H1 (cell line): ENCODE measurements at regions not wholly inside any gene's neighbourhood (a gene's known extent, or its start where the extent isn't known, plus 50 kb on each side); places are given as distances from the start of the nearest gene placed in this dataset.

Experiments used
- CTCF ChIA-PET: fragments of 300-600 bp; sonication (Branson Sonifier 250); formaldehyde crosslinking; loops from one replicate; lab custom pipeline; 2021; ENCODE audit not compliant: partially characterized antibody; lab: Charles Lee
- POLR2A ChIA-PET: fragments of 300-600 bp; sonication (Branson Sonifier 250); formaldehyde crosslinking; loops from one replicate; lab custom pipeline; 2021; ENCODE audit warnings: inconsistent platforms; ENCODE audit not compliant: partially characterized antibody; lab: Charles Lee
- DNase-seq, 2 experiments: peaks; one replicate each; pipeline versions ENCODE4 v3.0.0 to v3.0.0-alpha.2; 2010 to 2022; ENCODE audit warnings: low spot score in 2 of 2, low read depth in 1 of 2, mixed read lengths in 1 of 2
- FAIRE-seq: peaks from 2 replicates; lab custom pipeline; 2011; peaks lifted over from hg19 to GRCh38; lab: Jason Lieb, UNC
- H2AFZ ChIP-seq: 2 replicates; pipeline ENCODE4 v1.8.1; 2012; ENCODE audit warnings: low read length, inconsistent platforms
- H2AK5ac ChIP-seq: 2 replicates; pipeline ENCODE4 v1.6.1; 2013; ENCODE audit warnings: low read depth, low read length
- H2BK120ac ChIP-seq: replicated peaks from 2 replicates; pipeline ENCODE3; 2013; ENCODE audit warnings: low read depth, low read length, inconsistent platforms
- H2BK12ac ChIP-seq: 2 replicates; pipeline ENCODE4 v1.6.1; 2013; ENCODE audit warnings: low read depth, low read length
- H2BK15ac ChIP-seq: 2 replicates; pipeline ENCODE4 v1.6.1; 2013; ENCODE audit warnings: low read length
- H2BK20ac ChIP-seq: 2 replicates; pipeline ENCODE4 v1.6.1; 2013; ENCODE audit warnings: low read length
- H2BK5ac ChIP-seq: 2 replicates; pipeline ENCODE4 v1.6.1; 2013; ENCODE audit warnings: low read depth, low read length
- H3K14ac ChIP-seq: 2 replicates; pipeline ENCODE4 v1.6.1; 2013; ENCODE audit warnings: inconsistent platforms; ENCODE audit not compliant: insufficient read length
- H3K18ac ChIP-seq: 2 replicates; pipeline ENCODE4 v1.6.1; 2013; ENCODE audit warnings: low read length; ENCODE audit errors: extremely low read depth
- H3K23ac ChIP-seq: 2 replicates; pipeline ENCODE4 v1.6.1; 2013; ENCODE audit warnings: inconsistent platforms; ENCODE audit not compliant: insufficient read length
- H3K23me2 ChIP-seq: 2 replicates; pipeline ENCODE4 v1.6.1; 2013; ENCODE audit warnings: low read depth, low read length
- H3K27ac ChIP-seq: 2 replicates; pipeline ENCODE4 v1.6.1; 2011; ENCODE audit warnings: low read depth, low read length, inconsistent platforms
- H3K27me3 ChIP-seq, 4 experiments: replicated peaks in 1 of 4; 1 replicate in 1 of 4; 2 replicates in 3 of 4; pipeline versions ENCODE4 v1.6.1 to v1.8.1; 2011 to 2013; ENCODE audit warnings: low read length in 3 of 4, mild to moderate bottlenecking in 3 of 4, inconsistent platforms in 2 of 4, mixed read lengths in 2 of 4, moderate library complexity in 1 of 4; ENCODE audit not compliant: control insufficient read depth in 3 of 4, insufficient read depth in 3 of 4; ENCODE audit errors: extremely low read depth in 1 of 4
- H3K36me3 ChIP-seq, 4 experiments: 2 replicates each; pipeline versions ENCODE4 v1.6.1 to v1.8.1; 2011 to 2013; ENCODE audit warnings: mild to moderate bottlenecking in 4 of 4, low read length in 3 of 4, moderate library complexity in 2 of 4, control low read depth in 1 of 4, inconsistent platforms in 1 of 4; ENCODE audit not compliant: insufficient read depth in 4 of 4, control insufficient read depth in 2 of 4
- H3K4ac ChIP-seq: replicated peaks from 2 replicates; pipeline ENCODE3; 2013; ENCODE audit warnings: low read length, low read depth, mixed read lengths, inconsistent platforms; ENCODE audit not compliant: insufficient read length
- H3K4me1 ChIP-seq, 4 experiments: replicated peaks in 1 of 4; 1 replicate in 1 of 4; 2 replicates in 3 of 4; pipeline versions ENCODE4 v1.6.1 to v1.8.1; 2011 to 2013; ENCODE audit warnings: low read length in 3 of 4, inconsistent platforms in 2 of 4, mixed read lengths in 1 of 4; ENCODE audit not compliant: insufficient read depth in 4 of 4, control insufficient read depth in 3 of 4
- H3K4me2 ChIP-seq, 2 experiments: 2 replicates each; pipeline versions ENCODE4 v1.6.1 to v1.8.1; 2011 to 2013; ENCODE audit warnings: low read depth in 2 of 2, low read length in 2 of 2, control low read depth in 1 of 2, inconsistent platforms in 1 of 2, mild to moderate bottlenecking in 1 of 2; ENCODE audit not compliant: insufficient read depth in 1 of 2
- H3K4me3 ChIP-seq, 4 experiments: fragments of 200-600, 300-600 bp in 1 of 4; sonication (generic), shearing (Covaris generic), sonication (Bioruptor Twin) in 1 of 4; 2 replicates each; pipeline versions ENCODE4 v1.5.1 to v1.8.1; 2011 to 2016; ENCODE audit warnings: low read length in 4 of 4, low read depth in 3 of 4, control low read depth in 2 of 4, inconsistent platforms in 2 of 4, mild to moderate bottlenecking in 2 of 4, mixed read lengths in 1 of 4, moderate library complexity in 1 of 4; ENCODE audit not compliant: insufficient read depth in 2 of 4; ENCODE audit errors: extremely low read depth in 1 of 4
- H3K56ac ChIP-seq: replicated peaks from 2 replicates; pipeline ENCODE3; 2013; ENCODE audit warnings: low read depth, mild to moderate bottlenecking, mixed read lengths, low read length, inconsistent platforms; ENCODE audit not compliant: insufficient read length
- H3K79me1 ChIP-seq: 2 replicates; pipeline ENCODE4 v1.6.1; 2013; ENCODE audit warnings: low read depth, low read length, control low read depth
- H3K79me2 ChIP-seq, 2 experiments: 2 replicates each; pipeline versions ENCODE4 v1.6.1 to v1.8.1; 2012 to 2013; ENCODE audit warnings: low read length in 2 of 2, mild to moderate bottlenecking in 2 of 2, inconsistent platforms in 1 of 2; ENCODE audit not compliant: insufficient read depth in 2 of 2, control insufficient read depth in 1 of 2
- H3K9ac ChIP-seq, 4 experiments: replicated peaks in 1 of 4; 1 replicate in 1 of 4; 2 replicates in 3 of 4; pipeline versions ENCODE4 v1.6.1 to v1.8.1; 2011 to 2013; ENCODE audit warnings: low read depth in 3 of 4, low read length in 3 of 4, control low read depth in 2 of 4, mild to moderate bottlenecking in 2 of 4, moderate library complexity in 2 of 4, inconsistent platforms in 1 of 4; ENCODE audit errors: extremely low read depth in 1 of 4
- H3K9me3 ChIP-seq, 2 experiments: 2 replicates each; pipeline versions ENCODE4 v1.6.1 to v1.8.1; 2012 to 2013; ENCODE audit warnings: mild to moderate bottlenecking in 2 of 2, moderate library complexity in 2 of 2, control low read depth in 1 of 2, inconsistent platforms in 1 of 2, low read depth in 1 of 2, low read length in 1 of 2, mixed read lengths in 1 of 2; ENCODE audit not compliant: insufficient read depth in 2 of 2
- H4K20me1 ChIP-seq, 2 experiments: replicated peaks in 1 of 2; 2 replicates each; pipeline versions ENCODE3 to v1.8.1; 2011 to 2013; ENCODE audit warnings: inconsistent platforms in 2 of 2, low read length in 2 of 2, mild to moderate bottlenecking in 1 of 2; ENCODE audit not compliant: insufficient read depth in 2 of 2, control insufficient read depth in 1 of 2
- H4K5ac ChIP-seq: 2 replicates; pipeline ENCODE4 v1.6.1; 2013; ENCODE audit warnings: low read length, low read depth, mixed read lengths, inconsistent platforms; ENCODE audit not compliant: insufficient read length
- H4K8ac ChIP-seq: 2 replicates; pipeline ENCODE4 v1.8.0; 2013; ENCODE audit warnings: mild to moderate bottlenecking, moderate library complexity, low read length, inconsistent platforms; ENCODE audit not compliant: insufficient read depth; ENCODE audit errors: extremely low read depth
- H4K91ac ChIP-seq: replicated peaks from 2 replicates; pipeline ENCODE3; 2013; ENCODE audit warnings: low read length, mixed read lengths, inconsistent platforms; ENCODE audit not compliant: insufficient read length
- BCL11A ChIP-seq, 2 experiments: IDR thresholded peaks; one replicate each; pipeline ENCODE4 v1.6.1; 2011; ENCODE audit warnings: low read depth in 2 of 2, low read length in 2 of 2, mild to moderate bottlenecking in 2 of 2
- CBX8 ChIP-seq: fragments of 300-800, 300-1000 bp; sonication (generic); IDR thresholded peaks from 2 replicates; pipeline ENCODE4 v1.7.1; 2016; ENCODE audit warnings: low read depth, low read length, borderline replicate concordance
- CEBPB ChIP-seq: IDR thresholded peaks from 2 replicates; pipeline ENCODE4 v1.6.1; 2012; ENCODE audit warnings: low read depth, low read length
- CTBP2 ChIP-seq: IDR thresholded peaks from 2 replicates; pipeline ENCODE4 v1.7.0; 2011; ENCODE audit warnings: borderline replicate concordance, mild to moderate bottlenecking, moderate library complexity, mixed read lengths, low read length; ENCODE audit not compliant: insufficient read depth, insufficient read length
- GTF2F1 ChIP-seq: IDR thresholded peaks from 2 replicates; pipeline ENCODE4 v1.6.1; 2012; ENCODE audit warnings: low read depth, low read length, improper control_type of control experiment, borderline replicate concordance
- KDM4A ChIP-seq: IDR thresholded peaks from one replicate; pipeline ENCODE4 v1.7.1; 2012; ENCODE audit warnings: low read depth, mild to moderate bottlenecking, moderate library complexity, low read length, inconsistent platforms; ENCODE audit not compliant: severe bottlenecking
- PHF8 ChIP-seq: fragments of 200-600 bp; sonication (generic); conservative IDR thresholded peaks from 2 replicates; pipeline ENCODE4 v1.7.1; 2012; ENCODE audit warnings: low read depth, mild to moderate bottlenecking, inconsistent platforms, low read length, moderate library complexity
- POLR2A ChIP-seq, 2 experiments: IDR thresholded peaks; 1 replicate in 1 of 2; 2 replicates in 1 of 2; pipeline ENCODE4 v1.6.1; 2011; ENCODE audit warnings: low read depth in 2 of 2, low read length in 2 of 2, mild to moderate bottlenecking in 2 of 2; ENCODE audit errors: control extremely low read depth in 1 of 2
- RBBP5 ChIP-seq: IDR thresholded peaks from 2 replicates; pipeline ENCODE4 v1.7.1; 2012; ENCODE audit warnings: low read depth, mild to moderate bottlenecking, inconsistent platforms, low read length, moderate library complexity, borderline replicate concordance
- RNF2 ChIP-seq: fragments of 200-900, 300-1000 bp; sonication (generic); IDR thresholded peaks from 2 replicates; pipeline ENCODE4 v1.7.1; 2016; ENCODE audit warnings: borderline replicate concordance, low read depth, mild to moderate bottlenecking, antibody characterized with exemption, low read length; ENCODE audit not compliant: poor library complexity, severe bottlenecking; ENCODE audit errors: missing control alignments
- SIRT6 ChIP-seq: IDR thresholded peaks from one replicate; pipeline ENCODE4 v1.7.1; 2012; ENCODE audit warnings: low read length, inconsistent platforms
- WGBS, 2 experiments: shearing (Covaris generic) in 1 of 2; methylation state at CpG; one replicate each; pipeline versions ENCODE4 v1.1.6 to v1.1.7; 2013 to 2015; ENCODE audit warnings: low lambda C conversion rate in 2 of 2, mixed read lengths in 2 of 2, inconsistent platforms in 1 of 2, low coverage in 1 of 2, missing lambda C conversion rate in 1 of 2; ENCODE audit not compliant: insufficient replicate concordance in 2 of 2, insufficient coverage in 1 of 2, insufficient read length in 1 of 2; ENCODE audit errors: extremely low coverage in 1 of 2, missing lambda C conversion rate in 1 of 2; 5-methylcytosine and 5-hydroxymethylcytosine counted together
- TF ChIP-seq, protein P1 (sequence below): IDR thresholded peaks from 2 replicates; pipeline ENCODE4 v1.6.1; 2011; ENCODE audit warnings: low read length, improper control_type of control experiment

DNA sequence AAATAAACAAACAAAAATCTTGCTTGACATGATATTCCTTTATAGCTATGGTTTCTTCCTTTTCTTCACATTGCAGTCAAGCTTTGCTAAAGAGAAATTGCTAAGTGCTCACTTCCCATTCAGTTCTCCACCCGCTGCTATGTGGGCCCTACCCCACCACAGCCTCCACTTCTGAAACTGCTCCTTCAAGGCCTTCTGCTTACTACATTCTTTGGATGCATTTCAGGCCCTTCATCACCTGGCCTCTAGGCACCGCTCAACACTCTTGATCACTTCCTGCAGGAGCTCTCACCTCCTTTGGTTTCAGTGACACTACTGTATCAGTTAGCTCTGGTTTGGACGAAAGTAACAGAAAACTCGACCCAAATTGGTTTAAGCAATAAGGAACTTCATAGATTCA, 72.4 kb downstream of the KLF5 start (continued):
- no peak for TF ChIP-seq CEBPB

- Histone ChIP-seq H3K14ac (no peak overlapping the region), H3K4me2 (no peak overlapping the region), H2AFZ (no peak overlapping the region), H2BK15ac (no peak overlapping the region), H4K91ac (no peak overlapping the region), H3K23ac (no peak overlapping the region), H3K4ac (no peak overlapping the region), H2BK120ac (no peak overlapping the region), H3K36me3 (no peaks in the 10 kb centered on the region), H3K56ac (no peak overlapping the region), H3K79me2 (no peaks in the 10 kb centered on the region), H3K79me1 (no peaks in the 10 kb centered on the region), H2BK20ac (no peak overlapping the region), H4K8ac (no peak overlapping the region), H4K20me1 (no peaks in the 10 kb centered on the region), H3K23me2 (no peaks in the 10 kb centered on the region; the same call in 1 of the 2 replicates), H3K18ac (no peak overlapping the region), H3K27ac (no peak overlapping the region), H3K4me3 (no peak overlapping the region), H3K9me3 (no peaks in the 10 kb centered on the region), H2BK12ac (no peak overlapping the region), H2BK5ac (no peak overlapping the region), H4K5ac (no peak overlapping the region), H3K27me3 (no peaks in the 10 kb centered on the region), H2AK5ac (no peak overlapping the region), H3K4me1 (no peaks in the 10 kb centered on the region), H3K9ac (no peak overlapping the region)
- 93% methylated on average over 5 of the region's 6 CpGs; no CpG with 5 or more reads in 1 of the 2 experiments for WGBS, 2 experiments
- FAIRE-seq (no peak), DNase-seq (no peak)
- CTCF ChIA-PET, result no interaction called here
- POLR2A ChIA-PET, result no interaction called here
- TF ChIP-seq, protein P1, sequence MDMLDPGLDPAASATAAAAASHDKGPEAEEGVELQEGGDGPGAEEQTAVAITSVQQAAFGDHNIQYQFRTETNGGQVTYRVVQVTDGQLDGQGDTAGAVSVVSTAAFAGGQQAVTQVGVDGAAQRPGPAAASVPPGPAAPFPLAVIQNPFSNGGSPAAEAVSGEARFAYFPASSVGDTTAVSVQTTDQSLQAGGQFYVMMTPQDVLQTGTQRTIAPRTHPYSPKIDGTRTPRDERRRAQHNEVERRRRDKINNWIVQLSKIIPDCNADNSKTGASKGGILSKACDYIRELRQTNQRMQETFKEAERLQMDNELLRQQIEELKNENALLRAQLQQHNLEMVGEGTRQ, result no peak
- TF ChIP-seq KDM4A (no peak), BCL11A (IDR thresholded peaks at IDR 0.05; ENCODE audit: low read depth in 2 of 2, low read length in 2 of 2) (no peak), RNF2 (no peak), POLR2A (IDR thresholded peaks at IDR 0.05; ENCODE audit: control extremely low read depth in 1 of 2, low read depth in 2 of 2, low read length in 2 of 2) (no peak), RBBP5 (no peak), CBX8 (no peak), CTBP2 (no peak), SIRT6 (no peak), PHF8 (no peak), GTF2F1 (no peak)
Observed at GRCh38 chr13:73129023-73129422, 70.2 kb downstream of the KLF5 start.
